ENCODE measurements at regions not wholly inside any gene's neighbourhood (a gene's known extent, or its start where the extent isn't known, plus 50 kb on each side); places are given as distances from the start of the nearest gene placed in this dataset.
"Not testable (repeated sequence)": the region's sequence is repeated elsewhere in the genome, so short reads cannot be mapped to it uniquely, and the experiment has no call there.

GRCh38 chr4:49514841-49515240 is 528.8 kb downstream of the CWH43 start:
- TF ChIP-seq ATF1 (CRISPR knock-in tag; IDR thresholded peaks at IDR 0.05); ZNF281 (CRISPR knock-in tag; IDR thresholded peaks at IDR 0.05); CTCF (IDR thresholded peaks at IDR 0.05); ELF4 (CRISPR knock-in tag; IDR thresholded peaks at IDR 0.05; ENCODE audit: low read depth); PREB (CRISPR knock-in tag; IDR thresholded peaks at IDR 0.05; ENCODE audit: borderline replicate concordance); SP1 (CRISPR knock-in tag; conservative IDR thresholded peaks at IDR 0.05); MAX (CRISPR knock-in tag; IDR thresholded peaks at IDR 0.05); ZBTB21 (CRISPR knock-in tag; IDR thresholded peaks at IDR 0.05; ENCODE audit: borderline replicate concordance); USF2 (CRISPR knock-in tag; IDR thresholded peaks at IDR 0.05); TCF7 (CRISPR knock-in tag; IDR thresholded peaks at IDR 0.05; ENCODE audit: low read depth); ESRRA (CRISPR knock-in tag; IDR thresholded peaks at IDR 0.05; ENCODE audit: borderline replicate concordance); HMGXB4 (CRISPR knock-in tag; IDR thresholded peaks at IDR 0.05); NR1H2 (CRISPR knock-in tag; IDR thresholded peaks at IDR 0.05): not testable (repeated sequence)
